Ascending aorta (tissue), 2 donors: ENCODE measurements at regions not wholly inside any gene's neighbourhood (a gene's known extent, or its start where the extent isn't known, plus 50 kb on each side); places are given as distances from the start of the nearest gene placed in this dataset.

Experiments used
- DNase-seq, 2 donors: peaks; one replicate each; pipeline ENCODE4 v3.0.0-alpha.2; 2019; ENCODE audit warnings: low spot score in 2 of 2
- H3K27ac ChIP-seq, 2 donors: fragments of 200-600 bp; sonication (generic); one replicate each; pipeline ENCODE4 v1.5.1; 2016 to 2017; ENCODE audit warnings: mild to moderate bottlenecking in 1 of 2
- H3K27me3 ChIP-seq: fragments of 200-600 bp; sonication (generic); one replicate; pipeline ENCODE4 v1.5.1; 2017
- H3K36me3 ChIP-seq, 2 donors: fragments of 200-600 bp; sonication (generic); one replicate each; pipeline ENCODE4 v1.5.1; 2016
- H3K4me1 ChIP-seq, 2 donors: fragments of 200-600 bp; sonication (generic); one replicate each; pipeline ENCODE4 v1.5.1; 2016 to 2017; ENCODE audit warnings: mild to moderate bottlenecking in 1 of 2
- H3K4me3 ChIP-seq, 2 donors: fragments of 200-600 bp; sonication (generic); one replicate each; pipeline ENCODE4 v1.5.1; 2016 to 2017; ENCODE audit warnings: mild to moderate bottlenecking in 1 of 2
- H3K9me3 ChIP-seq, 2 donors: fragments of 200-600 bp; sonication (generic); one replicate each; pipeline ENCODE4 v1.5.1; 2016
- intact Hi-C: fragments of 100-400 bp; cut with DNase I; formaldehyde crosslinking; loops from one replicate; pipeline ENCODE4 v1.15.1; 2023
- TF ChIP-seq, protein P1 (sequence below), 3 experiments: fragments of 200-600 bp in 2 of 3; fragments of 450-650 bp in 1 of 3; sonication (generic) in 2 of 3; IDR thresholded peaks; one replicate each; pipeline ENCODE4 v1.5.1; 2016 to 2019; ENCODE audit warnings: antibody characterized with exemption in 3 of 3, mild to moderate bottlenecking in 1 of 3, moderate library complexity in 1 of 3

DNA sequence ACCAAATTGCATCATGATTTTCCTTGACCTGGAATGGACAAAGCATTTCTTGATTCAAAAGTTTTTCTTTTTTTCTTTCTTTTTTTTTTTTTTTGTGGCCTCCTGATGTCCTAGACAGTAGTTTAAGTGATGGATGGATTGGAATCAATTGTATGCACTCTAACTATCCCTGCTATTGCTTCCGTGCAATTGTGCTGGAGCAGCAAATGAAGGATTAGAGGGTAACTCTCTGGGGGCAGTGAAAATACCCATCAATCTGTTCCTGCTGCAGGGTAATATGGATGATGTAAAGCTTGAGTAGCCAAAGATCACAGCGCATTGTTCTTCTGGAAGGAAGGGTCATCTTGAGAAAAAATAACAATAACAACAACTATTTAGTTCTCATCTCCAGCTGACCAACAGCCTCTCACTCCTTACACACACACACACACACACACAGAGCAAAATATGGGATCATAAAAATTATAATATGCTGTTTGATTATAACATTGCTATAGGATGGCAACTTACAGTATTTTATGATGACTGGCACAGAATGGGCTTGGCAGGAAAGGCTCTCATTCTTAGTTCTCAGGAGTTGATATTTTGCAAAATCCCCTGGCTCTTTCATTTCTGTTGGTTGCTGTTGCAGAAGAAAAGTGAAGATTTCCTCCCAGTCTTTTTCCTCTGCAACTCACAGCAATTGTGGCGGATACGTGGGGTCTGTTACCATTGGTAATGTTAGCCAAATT, 160.9 kb upstream of the DMAC1 start:
- no peak overlapping the region for H3K4me3 ChIP-seq
- intact Hi-C loops, result no loop called here
- TF ChIP-seq, protein P1, sequence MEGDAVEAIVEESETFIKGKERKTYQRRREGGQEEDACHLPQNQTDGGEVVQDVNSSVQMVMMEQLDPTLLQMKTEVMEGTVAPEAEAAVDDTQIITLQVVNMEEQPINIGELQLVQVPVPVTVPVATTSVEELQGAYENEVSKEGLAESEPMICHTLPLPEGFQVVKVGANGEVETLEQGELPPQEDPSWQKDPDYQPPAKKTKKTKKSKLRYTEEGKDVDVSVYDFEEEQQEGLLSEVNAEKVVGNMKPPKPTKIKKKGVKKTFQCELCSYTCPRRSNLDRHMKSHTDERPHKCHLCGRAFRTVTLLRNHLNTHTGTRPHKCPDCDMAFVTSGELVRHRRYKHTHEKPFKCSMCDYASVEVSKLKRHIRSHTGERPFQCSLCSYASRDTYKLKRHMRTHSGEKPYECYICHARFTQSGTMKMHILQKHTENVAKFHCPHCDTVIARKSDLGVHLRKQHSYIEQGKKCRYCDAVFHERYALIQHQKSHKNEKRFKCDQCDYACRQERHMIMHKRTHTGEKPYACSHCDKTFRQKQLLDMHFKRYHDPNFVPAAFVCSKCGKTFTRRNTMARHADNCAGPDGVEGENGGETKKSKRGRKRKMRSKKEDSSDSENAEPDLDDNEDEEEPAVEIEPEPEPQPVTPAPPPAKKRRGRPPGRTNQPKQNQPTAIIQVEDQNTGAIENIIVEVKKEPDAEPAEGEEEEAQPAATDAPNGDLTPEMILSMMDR (IDR thresholded peaks at IDR 0.05), result no peak
- DNase-seq, result no peak
- no peaks in the 10 kb centered on the region for H3K36me3 ChIP-seq
- no peak overlapping the region for H3K27ac ChIP-seq
- no peaks in the 10 kb centered on the region for H3K4me1 ChIP-seq
- no peaks in the 10 kb centered on the region for H3K27me3 ChIP-seq
- no peaks in the 10 kb centered on the region for H3K9me3 ChIP-seq

DNA sequence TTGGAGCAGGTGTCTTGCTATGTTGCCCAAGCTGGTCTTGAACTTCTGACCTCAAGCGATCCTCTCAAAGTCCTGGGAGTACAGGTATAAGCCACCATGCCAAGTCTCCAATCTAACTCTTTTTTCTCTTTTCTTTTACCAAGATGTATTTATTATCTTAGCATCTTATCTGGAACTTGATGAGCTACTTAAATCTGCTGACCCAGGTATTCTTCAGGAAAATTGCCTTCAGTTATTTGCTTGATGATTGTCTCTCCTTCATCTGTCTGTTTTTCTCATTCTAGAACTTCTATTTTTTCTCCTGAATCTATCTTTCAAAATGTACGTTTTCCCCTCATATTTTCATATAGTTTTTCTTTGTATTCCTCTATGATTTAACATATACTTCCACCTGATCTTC, 158.2 kb upstream of the DMAC1 start:
- no peaks in the 10 kb centered on the region for H3K4me1 ChIP-seq
- no peaks in the 10 kb centered on the region for H3K9me3 ChIP-seq
- TF ChIP-seq, protein P1 (IDR thresholded peaks at IDR 0.05), result no peak
- H3K4me3 ChIP-seq, result no peak overlapping the region
- DNase-seq, result no peak
- H3K27me3 ChIP-seq, result no peaks in the 10 kb centered on the region
- H3K36me3 ChIP-seq, result no peaks in the 10 kb centered on the region
- no peak overlapping the region for H3K27ac ChIP-seq
- intact Hi-C loops, result no loop called here

DNA sequence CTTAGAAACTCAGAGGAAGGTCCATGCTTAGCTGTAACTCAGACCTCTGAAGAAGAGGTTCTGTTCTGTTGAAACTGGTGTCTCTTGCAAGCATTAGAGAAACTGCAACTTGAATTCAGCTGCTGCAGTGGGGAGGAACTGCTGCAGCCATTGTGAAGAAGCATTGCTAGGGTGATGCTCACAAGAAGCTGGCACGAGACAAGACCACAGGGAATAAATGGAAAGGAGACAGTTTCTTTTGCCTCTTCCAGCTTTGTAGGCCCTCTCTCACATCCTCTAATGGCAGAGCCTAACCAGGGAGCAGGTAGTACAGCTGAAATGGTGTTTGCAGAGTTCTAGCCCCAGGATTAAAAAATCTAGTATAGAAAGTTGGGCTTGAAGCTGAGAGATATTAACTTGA, 148.0 kb upstream of the DMAC1 start:
- TF ChIP-seq, protein P1 (IDR thresholded peaks at IDR 0.05), result no peak
- Histone ChIP-seq H3K27ac (no peak overlapping the region), H3K9me3 (no peaks in the 10 kb centered on the region), H3K36me3 (no peaks in the 10 kb centered on the region), H3K4me1 (no peaks in the 10 kb centered on the region), H3K27me3 (no peaks in the 10 kb centered on the region), H3K4me3 (no peak overlapping the region)
- intact Hi-C loops, result no loop called here
- DNase-seq, result no peak

DNA sequence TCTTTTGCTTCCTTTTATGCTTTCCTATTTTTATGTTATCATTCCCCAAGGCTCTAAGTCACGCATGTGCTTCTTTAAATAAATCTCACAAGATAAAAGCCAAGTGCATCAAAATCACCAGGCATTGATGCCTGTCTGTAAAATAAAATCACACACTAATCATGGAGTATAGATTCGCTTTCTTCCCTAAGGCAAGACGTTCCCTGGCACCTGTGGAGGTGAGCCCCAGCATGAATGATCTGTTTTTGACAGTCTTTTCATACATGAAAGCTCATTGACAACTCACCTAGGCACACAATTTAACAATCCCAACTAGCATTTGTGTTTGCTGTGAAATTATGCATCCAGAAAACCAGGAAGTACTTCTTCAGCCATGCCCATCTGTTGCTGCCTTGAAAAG, 146.9 kb upstream of the DMAC1 start:
- Histone ChIP-seq H3K9me3 (no peaks in the 10 kb centered on the region), H3K4me1 (no peaks in the 10 kb centered on the region), H3K36me3 (no peaks in the 10 kb centered on the region), H3K27me3 (no peaks in the 10 kb centered on the region), H3K27ac (no peak overlapping the region), H3K4me3 (no peak overlapping the region)
- TF ChIP-seq, protein P1 (IDR thresholded peaks at IDR 0.05), result no peak
- no peak for DNase-seq
- intact Hi-C loops, result no loop called here

DNA sequence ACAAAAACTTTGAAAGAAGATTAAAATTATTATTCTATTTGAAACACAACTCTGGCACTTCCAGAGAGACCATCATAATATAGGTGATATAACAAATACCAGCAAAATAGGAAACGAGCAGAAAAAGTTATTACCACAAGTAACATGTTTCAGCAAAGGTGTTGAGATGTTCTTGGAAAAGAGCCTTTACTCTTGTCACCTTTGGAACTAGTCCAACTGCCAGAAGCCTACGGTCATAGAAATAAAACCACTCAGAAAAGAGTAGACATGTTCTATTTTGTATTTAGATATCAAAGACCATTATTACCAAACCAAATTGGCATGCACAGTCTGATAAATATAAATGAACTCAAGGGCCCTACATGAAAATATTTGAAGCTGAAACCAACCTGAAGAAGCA, 145.0 kb upstream of the DMAC1 start:
- H3K27ac ChIP-seq, result no peak overlapping the region
- H3K27me3 ChIP-seq, result no peaks in the 10 kb centered on the region
- H3K9me3 ChIP-seq, result no peaks in the 10 kb centered on the region
- no peaks in the 10 kb centered on the region for H3K4me1 ChIP-seq
- intact Hi-C loops, result no loop called here
- H3K4me3 ChIP-seq, result no peak overlapping the region
- no peak for DNase-seq
- no peaks in the 10 kb centered on the region for H3K36me3 ChIP-seq
- TF ChIP-seq, protein P1 (IDR thresholded peaks at IDR 0.05), result no peak
